Tibial nerve (tissue), 4 donors: ENCODE measurements at regions not wholly inside any gene's neighbourhood (a gene's known extent, or its start where the extent isn't known, plus 50 kb on each side); places are given as distances from the start of the nearest gene placed in this dataset.

Source experiments
- EP300 ChIP-seq, 2 donors: sonication (generic); formaldehyde crosslinking; IDR thresholded peaks; one replicate each; pipeline ENCODE4 v1.6.1; 2017; ENCODE audit warnings: antibody characterized with exemption in 2 of 2, mild to moderate bottlenecking in 1 of 2
- POLR2A ChIP-seq, 2 donors: fragments of 450-650 bp; IDR thresholded peaks; one replicate each; pipeline ENCODE4 v1.6.1; 2017; ENCODE audit warnings: antibody characterized with exemption in 2 of 2, mild to moderate bottlenecking in 2 of 2, moderate library complexity in 2 of 2
- TF ChIP-seq, protein P1 (sequence below), 5 experiments: fragments of 200-600 bp in 3 of 5; fragments of 450-650 bp in 2 of 5; sonication (generic) in 3 of 5; IDR thresholded peaks; one replicate each; pipeline ENCODE4 v1.5.1; 2016 to 2019; ENCODE audit warnings: antibody characterized with exemption in 5 of 5, mild to moderate bottlenecking in 3 of 5, moderate library complexity in 2 of 5

- TF ChIP-seq, protein P1, sequence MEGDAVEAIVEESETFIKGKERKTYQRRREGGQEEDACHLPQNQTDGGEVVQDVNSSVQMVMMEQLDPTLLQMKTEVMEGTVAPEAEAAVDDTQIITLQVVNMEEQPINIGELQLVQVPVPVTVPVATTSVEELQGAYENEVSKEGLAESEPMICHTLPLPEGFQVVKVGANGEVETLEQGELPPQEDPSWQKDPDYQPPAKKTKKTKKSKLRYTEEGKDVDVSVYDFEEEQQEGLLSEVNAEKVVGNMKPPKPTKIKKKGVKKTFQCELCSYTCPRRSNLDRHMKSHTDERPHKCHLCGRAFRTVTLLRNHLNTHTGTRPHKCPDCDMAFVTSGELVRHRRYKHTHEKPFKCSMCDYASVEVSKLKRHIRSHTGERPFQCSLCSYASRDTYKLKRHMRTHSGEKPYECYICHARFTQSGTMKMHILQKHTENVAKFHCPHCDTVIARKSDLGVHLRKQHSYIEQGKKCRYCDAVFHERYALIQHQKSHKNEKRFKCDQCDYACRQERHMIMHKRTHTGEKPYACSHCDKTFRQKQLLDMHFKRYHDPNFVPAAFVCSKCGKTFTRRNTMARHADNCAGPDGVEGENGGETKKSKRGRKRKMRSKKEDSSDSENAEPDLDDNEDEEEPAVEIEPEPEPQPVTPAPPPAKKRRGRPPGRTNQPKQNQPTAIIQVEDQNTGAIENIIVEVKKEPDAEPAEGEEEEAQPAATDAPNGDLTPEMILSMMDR (IDR thresholded peaks at IDR 0.05) = no peak
- TF ChIP-seq POLR2A (IDR thresholded peaks at IDR 0.05) (no peak), EP300 (IDR thresholded peaks at IDR 0.05) (no peak)
These were observed 159.3 kb upstream of the STK17B start for GRCh38 chr2:196330645-196331044.
